H1 (cell line): ENCODE measurements at regions not wholly inside any gene's neighbourhood (a gene's known extent, or its start where the extent isn't known, plus 50 kb on each side); places are given as distances from the start of the nearest gene placed in this dataset.
"Not testable (repeated sequence)": the region's sequence is repeated elsewhere in the genome, so short reads cannot be mapped to it uniquely, and the experiment has no call there.

Source experiments
- CTCF ChIA-PET: fragments of 300-600 bp; sonication (Branson Sonifier 250); formaldehyde crosslinking; loops from one replicate; lab custom pipeline; 2021; ENCODE audit not compliant: partially characterized antibody; lab: Charles Lee
- POLR2A ChIA-PET: fragments of 300-600 bp; sonication (Branson Sonifier 250); formaldehyde crosslinking; loops from one replicate; lab custom pipeline; 2021; ENCODE audit warnings: inconsistent platforms; ENCODE audit not compliant: partially characterized antibody; lab: Charles Lee
- DNase-seq, 2 experiments: peaks; one replicate each; pipeline versions ENCODE4 v3.0.0 to v3.0.0-alpha.2; 2010 to 2022; ENCODE audit warnings: low spot score in 2 of 2, low read depth in 1 of 2, mixed read lengths in 1 of 2
- FAIRE-seq: peaks from 2 replicates; lab custom pipeline; 2011; peaks lifted over from hg19 to GRCh38; lab: Jason Lieb, UNC
- H2AFZ ChIP-seq: 2 replicates; pipeline ENCODE4 v1.8.1; 2012; ENCODE audit warnings: low read length, inconsistent platforms
- H2AK5ac ChIP-seq: 2 replicates; pipeline ENCODE4 v1.6.1; 2013; ENCODE audit warnings: low read depth, low read length
- H2BK120ac ChIP-seq: replicated peaks from 2 replicates; pipeline ENCODE3; 2013; ENCODE audit warnings: low read depth, low read length, inconsistent platforms
- H2BK12ac ChIP-seq: 2 replicates; pipeline ENCODE4 v1.6.1; 2013; ENCODE audit warnings: low read depth, low read length
- H2BK15ac ChIP-seq: 2 replicates; pipeline ENCODE4 v1.6.1; 2013; ENCODE audit warnings: low read length
- H2BK20ac ChIP-seq: 2 replicates; pipeline ENCODE4 v1.6.1; 2013; ENCODE audit warnings: low read length
- H2BK5ac ChIP-seq: 2 replicates; pipeline ENCODE4 v1.6.1; 2013; ENCODE audit warnings: low read depth, low read length
- H3K14ac ChIP-seq: 2 replicates; pipeline ENCODE4 v1.6.1; 2013; ENCODE audit warnings: inconsistent platforms; ENCODE audit not compliant: insufficient read length
- H3K18ac ChIP-seq: 2 replicates; pipeline ENCODE4 v1.6.1; 2013; ENCODE audit warnings: low read length; ENCODE audit errors: extremely low read depth
- H3K23ac ChIP-seq: 2 replicates; pipeline ENCODE4 v1.6.1; 2013; ENCODE audit warnings: inconsistent platforms; ENCODE audit not compliant: insufficient read length
- H3K23me2 ChIP-seq: 2 replicates; pipeline ENCODE4 v1.6.1; 2013; ENCODE audit warnings: low read depth, low read length
- H3K27ac ChIP-seq: 2 replicates; pipeline ENCODE4 v1.6.1; 2011; ENCODE audit warnings: low read depth, low read length, inconsistent platforms
- H3K27me3 ChIP-seq, 4 experiments: replicated peaks in 1 of 4; 1 replicate in 1 of 4; 2 replicates in 3 of 4; pipeline versions ENCODE4 v1.6.1 to v1.8.1; 2011 to 2013; ENCODE audit warnings: low read length in 3 of 4, mild to moderate bottlenecking in 3 of 4, inconsistent platforms in 2 of 4, mixed read lengths in 2 of 4, moderate library complexity in 1 of 4; ENCODE audit not compliant: control insufficient read depth in 3 of 4, insufficient read depth in 3 of 4; ENCODE audit errors: extremely low read depth in 1 of 4
- H3K36me3 ChIP-seq, 4 experiments: 2 replicates each; pipeline versions ENCODE4 v1.6.1 to v1.8.1; 2011 to 2013; ENCODE audit warnings: mild to moderate bottlenecking in 4 of 4, low read length in 3 of 4, moderate library complexity in 2 of 4, control low read depth in 1 of 4, inconsistent platforms in 1 of 4; ENCODE audit not compliant: insufficient read depth in 4 of 4, control insufficient read depth in 2 of 4
- H3K4ac ChIP-seq: replicated peaks from 2 replicates; pipeline ENCODE3; 2013; ENCODE audit warnings: low read length, low read depth, mixed read lengths, inconsistent platforms; ENCODE audit not compliant: insufficient read length
- H3K4me1 ChIP-seq, 4 experiments: replicated peaks in 1 of 4; 1 replicate in 1 of 4; 2 replicates in 3 of 4; pipeline versions ENCODE4 v1.6.1 to v1.8.1; 2011 to 2013; ENCODE audit warnings: low read length in 3 of 4, inconsistent platforms in 2 of 4, mixed read lengths in 1 of 4; ENCODE audit not compliant: insufficient read depth in 4 of 4, control insufficient read depth in 3 of 4
- H3K4me2 ChIP-seq, 2 experiments: 2 replicates each; pipeline versions ENCODE4 v1.6.1 to v1.8.1; 2011 to 2013; ENCODE audit warnings: low read depth in 2 of 2, low read length in 2 of 2, control low read depth in 1 of 2, inconsistent platforms in 1 of 2, mild to moderate bottlenecking in 1 of 2; ENCODE audit not compliant: insufficient read depth in 1 of 2
- H3K4me3 ChIP-seq, 4 experiments: fragments of 200-600, 300-600 bp in 1 of 4; sonication (generic), shearing (Covaris generic), sonication (Bioruptor Twin) in 1 of 4; 2 replicates each; pipeline versions ENCODE4 v1.5.1 to v1.8.1; 2011 to 2016; ENCODE audit warnings: low read length in 4 of 4, low read depth in 3 of 4, control low read depth in 2 of 4, inconsistent platforms in 2 of 4, mild to moderate bottlenecking in 2 of 4, mixed read lengths in 1 of 4, moderate library complexity in 1 of 4; ENCODE audit not compliant: insufficient read depth in 2 of 4; ENCODE audit errors: extremely low read depth in 1 of 4
- H3K56ac ChIP-seq: replicated peaks from 2 replicates; pipeline ENCODE3; 2013; ENCODE audit warnings: low read depth, mild to moderate bottlenecking, mixed read lengths, low read length, inconsistent platforms; ENCODE audit not compliant: insufficient read length
- H3K79me1 ChIP-seq: 2 replicates; pipeline ENCODE4 v1.6.1; 2013; ENCODE audit warnings: low read depth, low read length, control low read depth
- H3K79me2 ChIP-seq, 2 experiments: 2 replicates each; pipeline versions ENCODE4 v1.6.1 to v1.8.1; 2012 to 2013; ENCODE audit warnings: low read length in 2 of 2, mild to moderate bottlenecking in 2 of 2, inconsistent platforms in 1 of 2; ENCODE audit not compliant: insufficient read depth in 2 of 2, control insufficient read depth in 1 of 2
- H3K9ac ChIP-seq, 4 experiments: replicated peaks in 1 of 4; 1 replicate in 1 of 4; 2 replicates in 3 of 4; pipeline versions ENCODE4 v1.6.1 to v1.8.1; 2011 to 2013; ENCODE audit warnings: low read depth in 3 of 4, low read length in 3 of 4, control low read depth in 2 of 4, mild to moderate bottlenecking in 2 of 4, moderate library complexity in 2 of 4, inconsistent platforms in 1 of 4; ENCODE audit errors: extremely low read depth in 1 of 4
- H3K9me3 ChIP-seq, 2 experiments: 2 replicates each; pipeline versions ENCODE4 v1.6.1 to v1.8.1; 2012 to 2013; ENCODE audit warnings: mild to moderate bottlenecking in 2 of 2, moderate library complexity in 2 of 2, control low read depth in 1 of 2, inconsistent platforms in 1 of 2, low read depth in 1 of 2, low read length in 1 of 2, mixed read lengths in 1 of 2; ENCODE audit not compliant: insufficient read depth in 2 of 2
- H4K20me1 ChIP-seq, 2 experiments: replicated peaks in 1 of 2; 2 replicates each; pipeline versions ENCODE3 to v1.8.1; 2011 to 2013; ENCODE audit warnings: inconsistent platforms in 2 of 2, low read length in 2 of 2, mild to moderate bottlenecking in 1 of 2; ENCODE audit not compliant: insufficient read depth in 2 of 2, control insufficient read depth in 1 of 2
- H4K5ac ChIP-seq: 2 replicates; pipeline ENCODE4 v1.6.1; 2013; ENCODE audit warnings: low read length, low read depth, mixed read lengths, inconsistent platforms; ENCODE audit not compliant: insufficient read length
- H4K8ac ChIP-seq: 2 replicates; pipeline ENCODE4 v1.8.0; 2013; ENCODE audit warnings: mild to moderate bottlenecking, moderate library complexity, low read length, inconsistent platforms; ENCODE audit not compliant: insufficient read depth; ENCODE audit errors: extremely low read depth
- H4K91ac ChIP-seq: replicated peaks from 2 replicates; pipeline ENCODE3; 2013; ENCODE audit warnings: low read length, mixed read lengths, inconsistent platforms; ENCODE audit not compliant: insufficient read length
- WGBS, 2 experiments: shearing (Covaris generic) in 1 of 2; methylation state at CpG; one replicate each; pipeline versions ENCODE4 v1.1.6 to v1.1.7; 2013 to 2015; ENCODE audit warnings: low lambda C conversion rate in 2 of 2, mixed read lengths in 2 of 2, inconsistent platforms in 1 of 2, low coverage in 1 of 2, missing lambda C conversion rate in 1 of 2; ENCODE audit not compliant: insufficient replicate concordance in 2 of 2, insufficient coverage in 1 of 2, insufficient read length in 1 of 2; ENCODE audit errors: extremely low coverage in 1 of 2, missing lambda C conversion rate in 1 of 2; 5-methylcytosine and 5-hydroxymethylcytosine counted together

DNA sequence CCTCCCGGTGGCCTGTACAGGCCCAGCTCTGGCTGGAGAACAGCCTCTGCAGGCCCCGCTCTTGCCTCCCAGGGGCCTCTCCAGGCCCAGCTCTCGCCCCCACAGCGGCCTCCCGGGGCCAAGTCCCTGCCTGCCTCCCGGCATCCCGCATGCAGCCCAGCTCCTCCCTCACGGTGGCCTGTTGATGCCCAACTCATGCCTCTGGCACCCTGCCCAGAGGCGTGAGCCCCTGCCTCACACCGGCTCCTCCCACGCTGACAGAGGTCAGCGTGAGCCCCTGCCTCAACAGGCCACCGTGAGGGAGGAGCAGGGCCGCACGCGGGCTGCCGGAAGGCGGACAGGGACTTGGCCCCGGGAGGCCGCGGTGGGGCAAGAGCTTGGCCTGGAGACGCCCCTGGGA is 157.0 kb upstream of the CDK13 start:
- H3K79me2 ChIP-seq, H2BK20ac ChIP-seq, H3K79me1 ChIP-seq, H2BK15ac ChIP-seq, H3K18ac ChIP-seq, H3K27me3 ChIP-seq, DNase-seq, H3K4me3 ChIP-seq, H3K4ac ChIP-seq, H2BK5ac ChIP-seq, H3K27ac ChIP-seq, H3K9ac ChIP-seq, POLR2A ChIA-PET, H4K91ac ChIP-seq, H3K23ac ChIP-seq, H3K4me1 ChIP-seq, H2AFZ ChIP-seq, H3K56ac ChIP-seq, H2BK120ac ChIP-seq, H3K23me2 ChIP-seq, H4K5ac ChIP-seq, H4K8ac ChIP-seq, H2BK12ac ChIP-seq, H3K9me3 ChIP-seq, H3K14ac ChIP-seq, H3K4me2 ChIP-seq, H2AK5ac ChIP-seq, FAIRE-seq, H4K20me1 ChIP-seq: not testable (repeated sequence)
- peaks cover 0 to 20% (median 0%) of the 10 kb centered on the region in 4 experiments; a peak in 2 of 8 replicates for H3K36me3 ChIP-seq
- WGBS, 2 experiments, result 95% methylated on average over 16 of the region's 22 CpGs; no CpG with 5 or more reads in 1 of the 2 experiments
- CTCF ChIA-PET, result interaction anchor here (0.8 to 5.0 kb wide), 4 partner anchors 51 to 234 kb away, joined by 3 to 48 read pairs (median 3); no protein-coding TSS in a partner anchor

DNA sequence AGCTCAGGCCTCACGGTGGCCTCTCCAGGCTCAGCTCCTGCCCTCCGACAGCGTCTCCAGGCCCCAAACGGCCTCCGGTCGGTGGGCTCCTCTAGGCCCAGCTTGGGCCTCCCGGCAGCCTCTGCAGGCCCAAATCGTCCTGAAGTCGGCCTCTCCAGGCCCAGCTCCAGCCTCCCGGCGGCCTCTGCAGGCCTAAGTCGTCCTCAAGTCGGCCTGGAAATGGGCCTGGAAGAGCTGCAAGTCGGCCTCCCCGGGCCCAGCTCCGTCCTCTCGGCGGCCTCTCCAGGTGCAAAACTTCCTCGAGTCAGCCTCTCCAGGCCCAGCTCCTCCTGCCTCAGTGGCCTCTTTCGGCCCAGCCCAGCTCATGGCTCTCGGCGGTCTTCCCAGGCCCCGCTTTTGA is 156.2 kb upstream of the CDK13 start:
- DNase-seq, H3K18ac ChIP-seq, H2BK12ac ChIP-seq, H3K79me1 ChIP-seq, H3K23me2 ChIP-seq, H3K4me3 ChIP-seq, H4K8ac ChIP-seq, H2AK5ac ChIP-seq, H3K9me3 ChIP-seq, H4K91ac ChIP-seq, H2BK15ac ChIP-seq, H3K56ac ChIP-seq, H4K5ac ChIP-seq, H2BK20ac ChIP-seq, H2BK5ac ChIP-seq, POLR2A ChIA-PET, H3K27ac ChIP-seq, H4K20me1 ChIP-seq, FAIRE-seq, H3K27me3 ChIP-seq, H3K9ac ChIP-seq, H2BK120ac ChIP-seq, H3K14ac ChIP-seq, H3K4ac ChIP-seq, H3K4me1 ChIP-seq, H3K23ac ChIP-seq, H3K79me2 ChIP-seq, H3K4me2 ChIP-seq, H2AFZ ChIP-seq: not testable (repeated sequence)
- CTCF ChIA-PET, result interaction anchor here (0.8 to 5.0 kb wide), 3 partner anchors 110 to 235 kb away, joined by 3 to 48 read pairs (median 3); no protein-coding TSS in a partner anchor
- peaks cover 0 to 20% (median 0%) of the 10 kb centered on the region in 4 experiments; a peak in 2 of 8 replicates for H3K36me3 ChIP-seq
- 97% methylated on average over 13 of the region's 23 CpGs; no CpG with 5 or more reads in 1 of the 2 experiments for WGBS, 2 experiments
